ENCODE measurements at regions not wholly inside any gene's neighbourhood (a gene's known extent, or its start where the extent isn't known, plus 50 kb on each side); places are given as distances from the start of the nearest gene placed in this dataset.

- Histone ChIP-seq H2AFZ (no peak overlapping the region), H3K4me1 (ENCODE audit: insufficient read depth) (no peaks in the 10 kb centered on the region), H4K20me1 (replicated peaks; ENCODE audit: insufficient read depth) (no peaks in the 10 kb centered on the region), H3K79me2 (replicated peaks; ENCODE audit: insufficient read depth) (no peaks in the 10 kb centered on the region), H3F3A (replicated peaks; ENCODE audit: low read depth) (no peaks in the 10 kb centered on the region), H3K9me2 (ENCODE audit: insufficient read depth) (no peaks in the 10 kb centered on the region), H3K4me2 (no peak overlapping the region), H3K4me3 (no peak overlapping the region), H3K27ac (ENCODE audit: low read depth) (no peak overlapping the region), H3K27me3 (ENCODE audit: insufficient read depth) (no peaks in the 10 kb centered on the region), H3K36me3 (ENCODE audit: insufficient read depth) (no peaks in the 10 kb centered on the region)
- no peak overlapping the region for H3K4me3 Mint-ChIP-seq
- no peak for DNase-seq (ENCODE audit: low spot score)
- H3K9me3 Mint-ChIP-seq: no peaks in the 10 kb centered on the region
- ATAC-seq: no peak
- no peaks in the 10 kb centered on the region for H3K36me3 Mint-ChIP-seq (ENCODE audit: low read depth)
- H3K27ac Mint-ChIP-seq: no peak overlapping the region
- no peaks in the 10 kb centered on the region for H3K27me3 Mint-ChIP-seq (ENCODE audit: insufficient read depth, low read depth, poor library complexity)
- no peak for TF ChIP-seq JUNB (IDR thresholded peaks at IDR 0.05; ENCODE audit: unreplicated experiment)
- TF ChIP-seq REST (IDR thresholded peaks at IDR 0.05; ENCODE audit: unreplicated experiment): no peak
- no peak for TF ChIP-seq ZNF462 (CRISPR knock-in tag; IDR thresholded peaks at IDR 0.05)
- H3K4me1 Mint-ChIP-seq: no peaks in the 10 kb centered on the region
Observed at GRCh38 chr1:101178341-101178687, 58.5 kb upstream of the S1PR1 start.

All from GM23338 (cell line).